ENCODE measurements at regions not wholly inside any gene's neighbourhood (a gene's known extent, or its start where the extent isn't known, plus 50 kb on each side); places are given as distances from the start of the nearest gene placed in this dataset.

DNA sequence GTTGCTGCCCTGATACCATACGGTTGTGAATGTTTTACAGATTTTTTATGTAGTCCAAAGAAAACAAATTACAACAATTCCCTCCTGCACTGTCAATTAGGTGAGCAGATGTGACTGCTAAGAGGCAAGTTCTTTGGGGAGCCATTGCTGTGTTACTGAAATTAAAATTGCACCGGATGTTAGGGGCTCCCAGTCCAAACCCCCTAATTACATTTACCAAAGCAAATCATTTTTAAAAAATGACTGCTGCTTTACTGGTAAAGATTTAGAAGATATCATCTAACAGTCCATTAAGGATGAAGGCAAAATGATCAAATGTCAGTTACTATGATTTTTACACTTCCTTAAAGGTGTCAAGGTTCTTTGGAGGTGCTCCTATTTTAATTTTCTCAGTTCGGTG, 70.1 kb upstream of the CSRP2 start:
- no peak for DNase-seq
- Histone ChIP-seq H3K9me3 (no peaks in the 10 kb centered on the region), H3K4me3 (ENCODE audit: low read depth, low read length) (no peak overlapping the region), H3K36me3 (no peaks in the 10 kb centered on the region), H3K27me3 (no peaks in the 10 kb centered on the region), H3K4me1 (no peaks in the 10 kb centered on the region; the same call in 1 of the 2 replicates)
- TF ChIP-seq, protein P1, sequence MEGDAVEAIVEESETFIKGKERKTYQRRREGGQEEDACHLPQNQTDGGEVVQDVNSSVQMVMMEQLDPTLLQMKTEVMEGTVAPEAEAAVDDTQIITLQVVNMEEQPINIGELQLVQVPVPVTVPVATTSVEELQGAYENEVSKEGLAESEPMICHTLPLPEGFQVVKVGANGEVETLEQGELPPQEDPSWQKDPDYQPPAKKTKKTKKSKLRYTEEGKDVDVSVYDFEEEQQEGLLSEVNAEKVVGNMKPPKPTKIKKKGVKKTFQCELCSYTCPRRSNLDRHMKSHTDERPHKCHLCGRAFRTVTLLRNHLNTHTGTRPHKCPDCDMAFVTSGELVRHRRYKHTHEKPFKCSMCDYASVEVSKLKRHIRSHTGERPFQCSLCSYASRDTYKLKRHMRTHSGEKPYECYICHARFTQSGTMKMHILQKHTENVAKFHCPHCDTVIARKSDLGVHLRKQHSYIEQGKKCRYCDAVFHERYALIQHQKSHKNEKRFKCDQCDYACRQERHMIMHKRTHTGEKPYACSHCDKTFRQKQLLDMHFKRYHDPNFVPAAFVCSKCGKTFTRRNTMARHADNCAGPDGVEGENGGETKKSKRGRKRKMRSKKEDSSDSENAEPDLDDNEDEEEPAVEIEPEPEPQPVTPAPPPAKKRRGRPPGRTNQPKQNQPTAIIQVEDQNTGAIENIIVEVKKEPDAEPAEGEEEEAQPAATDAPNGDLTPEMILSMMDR (IDR thresholded peaks at IDR 0.05; ENCODE audit: low read depth, low read length): no peak

DNA sequence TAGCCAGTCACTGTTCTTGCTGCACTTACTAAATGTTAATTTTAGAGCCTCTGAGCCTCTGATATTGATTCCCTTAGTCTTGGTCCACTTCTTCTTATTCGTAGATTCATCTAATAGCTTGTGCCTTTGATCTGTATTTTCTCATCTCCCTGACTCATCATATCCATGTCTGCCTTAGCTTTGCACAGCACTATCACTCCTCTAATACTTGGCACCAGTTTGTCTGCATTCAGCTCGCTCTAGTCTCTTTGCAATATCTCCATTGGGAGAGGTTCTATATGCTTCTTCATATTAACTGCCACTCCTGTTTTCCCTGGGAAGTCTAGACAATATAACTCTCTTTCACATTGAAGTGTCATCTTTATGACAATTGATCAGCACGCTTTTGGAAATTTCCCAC, 68.5 kb upstream of the CSRP2 start:
- H3K4me3 ChIP-seq (ENCODE audit: low read depth, low read length): no peak overlapping the region
- no peaks in the 10 kb centered on the region for H3K9me3 ChIP-seq
- H3K27me3 ChIP-seq: no peaks in the 10 kb centered on the region
- H3K4me1 ChIP-seq: no peaks in the 10 kb centered on the region; the same call in 1 of the 2 replicates
- no peak for DNase-seq
- H3K36me3 ChIP-seq: no peaks in the 10 kb centered on the region
- TF ChIP-seq, protein P1 (IDR thresholded peaks at IDR 0.05; ENCODE audit: low read depth, low read length): no peak

DNA sequence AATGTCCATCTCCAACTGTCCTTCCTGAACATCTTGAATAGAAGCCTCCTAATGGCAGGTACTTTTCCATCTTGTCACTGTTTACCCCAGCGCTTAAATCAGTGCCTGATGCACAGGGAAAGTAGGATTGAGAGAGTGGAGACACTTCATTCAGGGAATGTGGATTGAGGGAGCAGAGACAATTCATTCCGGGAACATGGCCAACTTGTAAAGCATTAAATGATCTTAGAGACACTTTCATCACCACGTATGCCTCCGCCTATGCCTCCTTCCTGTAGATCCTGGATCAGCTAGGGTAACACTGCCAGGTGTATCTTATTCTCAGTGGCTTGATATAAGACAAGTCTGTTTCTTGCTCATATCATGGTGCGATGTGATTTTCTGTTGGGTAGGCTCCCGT, 67.6 kb upstream of the CSRP2 start:
- Histone ChIP-seq H3K9me3 (no peaks in the 10 kb centered on the region), H3K27me3 (no peaks in the 10 kb centered on the region), H3K36me3 (no peaks in the 10 kb centered on the region), H3K4me1 (no peaks in the 10 kb centered on the region; the same call in 1 of the 2 replicates), H3K4me3 (ENCODE audit: low read depth, low read length) (no peak overlapping the region)
- TF ChIP-seq, protein P1 (IDR thresholded peaks at IDR 0.05; ENCODE audit: low read depth, low read length): no peak
- no peak for DNase-seq

DNA sequence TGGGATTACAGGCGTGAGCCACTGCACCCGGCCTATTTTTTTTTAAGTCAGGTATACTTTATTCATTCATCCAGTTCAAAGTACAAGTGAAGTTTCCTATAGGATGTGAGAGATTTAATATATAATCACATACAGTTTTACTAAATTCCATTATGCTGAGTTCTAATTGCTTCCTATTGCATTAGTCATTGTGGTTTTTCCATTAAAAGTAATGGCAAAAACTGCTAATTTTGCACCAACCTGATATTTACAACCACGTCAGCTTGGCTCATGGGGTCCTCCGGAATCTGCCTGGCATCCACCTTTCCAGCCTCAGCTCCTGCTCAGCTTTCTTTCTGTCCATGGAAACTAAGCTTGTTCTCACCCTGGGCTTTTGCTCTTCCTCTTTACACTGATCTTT, 67.0 kb upstream of the CSRP2 start:
- Histone ChIP-seq H3K4me3 (ENCODE audit: low read depth, low read length) (no peak overlapping the region), H3K36me3 (no peaks in the 10 kb centered on the region), H3K9me3 (no peaks in the 10 kb centered on the region), H3K27me3 (no peaks in the 10 kb centered on the region), H3K4me1 (no peaks in the 10 kb centered on the region; the same call in 1 of the 2 replicates)
- DNase-seq: no peak
- TF ChIP-seq, protein P1 (IDR thresholded peaks at IDR 0.05; ENCODE audit: low read depth, low read length): no peak

DNA sequence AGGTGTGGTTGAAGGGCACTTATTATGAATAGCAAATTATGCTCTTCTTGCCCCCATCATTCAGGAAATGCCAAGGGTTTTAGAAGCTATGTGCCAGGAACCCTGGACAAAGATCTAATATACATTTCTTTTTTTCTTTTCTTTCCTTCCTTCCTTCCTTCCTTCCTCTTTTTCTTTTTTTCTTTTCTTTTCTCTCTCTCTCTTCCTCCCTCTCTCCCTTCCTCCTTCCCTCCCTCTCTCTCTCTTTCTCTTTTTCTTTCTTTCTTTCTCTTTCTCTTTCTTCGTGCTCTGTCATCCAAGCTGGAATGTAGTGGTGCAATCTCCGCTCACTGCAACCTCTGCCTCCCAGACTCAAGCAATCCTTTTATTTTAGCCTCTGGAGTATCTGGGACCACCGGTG, 66.1 kb upstream of the CSRP2 start:
- Histone ChIP-seq H3K4me1 (no peaks in the 10 kb centered on the region; the same call in 1 of the 2 replicates), H3K9me3 (no peaks in the 10 kb centered on the region), H3K36me3 (no peaks in the 10 kb centered on the region), H3K4me3 (ENCODE audit: low read depth, low read length) (no peak overlapping the region), H3K27me3 (no peaks in the 10 kb centered on the region)
- TF ChIP-seq, protein P1 (IDR thresholded peaks at IDR 0.05; ENCODE audit: low read depth, low read length): no peak
- no peak for DNase-seq

DNA sequence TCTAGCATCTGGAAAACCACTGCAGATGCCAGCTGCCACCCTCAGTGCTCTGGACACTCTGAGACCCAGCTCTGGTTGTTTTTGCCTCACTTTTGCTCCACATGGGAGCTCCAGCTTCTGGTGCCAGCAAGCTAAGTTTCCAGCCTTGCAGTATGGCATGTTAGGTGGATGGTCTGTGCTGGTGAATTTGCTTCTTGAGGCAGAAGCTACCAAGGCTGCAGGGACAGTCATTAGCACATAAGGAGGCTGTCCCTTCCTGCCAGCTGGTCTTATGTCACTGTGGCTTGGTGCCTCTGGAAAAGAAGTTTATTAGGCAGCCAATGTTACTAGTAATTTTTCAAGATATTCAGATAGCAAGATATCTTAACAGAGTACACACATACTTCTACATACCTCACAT, 64.2 kb upstream of the CSRP2 start:
- no peak for DNase-seq
- Histone ChIP-seq H3K27me3 (no peaks in the 10 kb centered on the region), H3K4me3 (ENCODE audit: low read depth, low read length) (no peak overlapping the region), H3K36me3 (no peaks in the 10 kb centered on the region), H3K4me1 (no peaks in the 10 kb centered on the region), H3K9me3 (no peaks in the 10 kb centered on the region)
- TF ChIP-seq, protein P1 (IDR thresholded peaks at IDR 0.05; ENCODE audit: low read depth, low read length): no peak
